ENCODE measurements at regions not wholly inside any gene's neighbourhood (a gene's known extent, or its start where the extent isn't known, plus 50 kb on each side); places are given as distances from the start of the nearest gene placed in this dataset.

GRCh38 chr2:65791404-65791975 lies 359.1 kb upstream of the SPRED2 start:
- H3K4me1 ChIP-seq = no peaks in the 10 kb centered on the region
- H3K9me3 ChIP-seq = no peaks in the 10 kb centered on the region
- H3K36me3 ChIP-seq = no peaks in the 10 kb centered on the region
- H3K4me3 ChIP-seq = no peak overlapping the region
- H3K27me3 ChIP-seq = no peaks in the 10 kb centered on the region
- no peak for DNase-seq
- TF ChIP-seq POLR2A (IDR thresholded peaks at IDR 0.05) (no peak), CTCF (IDR thresholded peaks at IDR 0.05) (no peak)
- H3K27ac ChIP-seq = no peak overlapping the region
- intact Hi-C loops (cut with DNase I; ENCODE audit: low total_unique reads) = no loop called here

- DNase-seq = no peak
- intact Hi-C loops (cut with DNase I; ENCODE audit: low total_unique reads) = no loop called here
These were observed 358.2 kb upstream of the SPRED2 start for GRCh38 chr2:65790676-65790935.

GRCh38 chr2:65789923-65790675 lies 357.7 kb upstream of the SPRED2 start:
- Histone ChIP-seq H3K9me3 (no peaks in the 10 kb centered on the region), H3K36me3 (no peaks in the 10 kb centered on the region), H3K27ac (no peak overlapping the region), H3K4me1 (no peaks in the 10 kb centered on the region), H3K4me3 (no peak overlapping the region), H3K27me3 (no peaks in the 10 kb centered on the region)
- intact Hi-C loops (cut with DNase I; ENCODE audit: low total_unique reads) = no loop called here
- no peak for DNase-seq
- TF ChIP-seq CTCF (IDR thresholded peaks at IDR 0.05) (no peak), POLR2A (IDR thresholded peaks at IDR 0.05) (no peak)

More at GRCh38 chr2:65790676-65790935, 358.2 kb upstream of the SPRED2 start:
- TF ChIP-seq CTCF (IDR thresholded peaks at IDR 0.05) (no peak), POLR2A (IDR thresholded peaks at IDR 0.05) (no peak)
- no peak overlapping the region for H3K27ac ChIP-seq
- no peaks in the 10 kb centered on the region for H3K9me3 ChIP-seq
- H3K4me3 ChIP-seq = no peak overlapping the region
- H3K36me3 ChIP-seq = no peaks in the 10 kb centered on the region
- H3K27me3 ChIP-seq = no peaks in the 10 kb centered on the region
- no peaks in the 10 kb centered on the region for H3K4me1 ChIP-seq

GRCh38 chr2:65788556-65788955 lies 356.2 kb upstream of the SPRED2 start:
- TF ChIP-seq CTCF (IDR thresholded peaks at IDR 0.05) = no peak
- no peak for TF ChIP-seq POLR2A (IDR thresholded peaks at IDR 0.05)
- Histone ChIP-seq H3K9me3 (no peaks in the 10 kb centered on the region), H3K4me1 (no peaks in the 10 kb centered on the region), H3K4me3 (no peak overlapping the region), H3K36me3 (no peaks in the 10 kb centered on the region), H3K27ac (no peak overlapping the region), H3K27me3 (no peaks in the 10 kb centered on the region)
- no peak for DNase-seq
- intact Hi-C loops (cut with DNase I; ENCODE audit: low total_unique reads) = no loop called here

- intact Hi-C loops (cut with DNase I; ENCODE audit: low total_unique reads) = no loop called here
- DNase-seq = no peak
- Histone ChIP-seq H3K9me3 (no peaks in the 10 kb centered on the region), H3K27ac (no peak overlapping the region), H3K4me3 (no peak overlapping the region), H3K36me3 (no peaks in the 10 kb centered on the region), H3K27me3 (no peaks in the 10 kb centered on the region), H3K4me1 (no peaks in the 10 kb centered on the region)
- TF ChIP-seq POLR2A (IDR thresholded peaks at IDR 0.05) (no peak), CTCF (IDR thresholded peaks at IDR 0.05) (no peak)
These were observed 354.4 kb upstream of the SPRED2 start for GRCh38 chr2:65786765-65787164.
